ENCODE measurements at regions not wholly inside any gene's neighbourhood (a gene's known extent, or its start where the extent isn't known, plus 50 kb on each side); places are given as distances from the start of the nearest gene placed in this dataset.
"Not testable (repeated sequence)": the region's sequence is repeated elsewhere in the genome, so short reads cannot be mapped to it uniquely, and the experiment has no call there.

DNA sequence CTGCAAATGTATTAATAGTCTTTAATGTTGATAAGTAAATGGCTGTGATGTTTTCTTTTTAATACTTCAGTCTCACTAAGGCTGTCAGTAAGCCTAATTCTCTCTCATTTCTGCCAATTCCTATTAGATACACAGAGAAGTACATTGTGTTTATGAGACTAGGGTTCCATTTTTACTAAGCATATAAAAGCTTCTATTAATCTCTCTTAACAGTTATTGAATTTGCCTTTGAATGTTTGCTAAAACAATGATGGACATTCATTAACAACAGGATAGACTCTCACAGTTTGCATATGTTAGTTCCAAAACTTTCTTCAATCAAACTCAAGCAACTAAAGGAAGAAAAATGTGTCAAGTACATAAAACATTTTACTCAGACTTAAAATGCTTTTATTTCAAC is 659.3 kb downstream of the TLE1 start:
- TF ChIP-seq, protein P1, sequence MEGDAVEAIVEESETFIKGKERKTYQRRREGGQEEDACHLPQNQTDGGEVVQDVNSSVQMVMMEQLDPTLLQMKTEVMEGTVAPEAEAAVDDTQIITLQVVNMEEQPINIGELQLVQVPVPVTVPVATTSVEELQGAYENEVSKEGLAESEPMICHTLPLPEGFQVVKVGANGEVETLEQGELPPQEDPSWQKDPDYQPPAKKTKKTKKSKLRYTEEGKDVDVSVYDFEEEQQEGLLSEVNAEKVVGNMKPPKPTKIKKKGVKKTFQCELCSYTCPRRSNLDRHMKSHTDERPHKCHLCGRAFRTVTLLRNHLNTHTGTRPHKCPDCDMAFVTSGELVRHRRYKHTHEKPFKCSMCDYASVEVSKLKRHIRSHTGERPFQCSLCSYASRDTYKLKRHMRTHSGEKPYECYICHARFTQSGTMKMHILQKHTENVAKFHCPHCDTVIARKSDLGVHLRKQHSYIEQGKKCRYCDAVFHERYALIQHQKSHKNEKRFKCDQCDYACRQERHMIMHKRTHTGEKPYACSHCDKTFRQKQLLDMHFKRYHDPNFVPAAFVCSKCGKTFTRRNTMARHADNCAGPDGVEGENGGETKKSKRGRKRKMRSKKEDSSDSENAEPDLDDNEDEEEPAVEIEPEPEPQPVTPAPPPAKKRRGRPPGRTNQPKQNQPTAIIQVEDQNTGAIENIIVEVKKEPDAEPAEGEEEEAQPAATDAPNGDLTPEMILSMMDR (IDR thresholded peaks at IDR 0.05; ENCODE audit: low read depth, low read length, missing control alignments), result no peak
- no peak overlapping the region for H3K4me3 ChIP-seq (ENCODE audit: low read depth, low read length)
- DNase-seq (ENCODE audit: low read depth), result no peak

DNA sequence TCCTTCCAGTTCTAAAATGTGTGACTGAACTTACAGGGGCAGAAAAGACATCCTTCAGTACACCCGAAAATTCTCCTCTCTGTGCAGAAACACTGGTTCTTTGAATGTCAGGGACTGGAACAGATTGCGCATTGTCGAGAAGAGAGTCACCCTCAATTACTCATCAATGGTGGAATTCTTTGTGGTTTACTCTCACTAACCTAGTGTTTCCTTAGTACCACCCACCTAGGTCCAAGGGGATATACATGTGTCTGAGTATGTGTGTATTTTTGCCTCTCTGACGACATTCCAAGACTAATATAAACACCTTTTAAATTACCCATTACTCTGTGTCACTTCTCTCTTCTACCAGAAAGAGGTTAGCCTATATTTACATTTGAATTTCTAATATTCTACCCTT is 660.8 kb downstream of the TLE1 start:
- DNase-seq (ENCODE audit: low read depth), result no peak
- H3K4me3 ChIP-seq (ENCODE audit: low read depth, low read length), result no peak overlapping the region
- TF ChIP-seq, protein P1 (IDR thresholded peaks at IDR 0.05; ENCODE audit: low read depth, low read length, missing control alignments), result no peak

DNA sequence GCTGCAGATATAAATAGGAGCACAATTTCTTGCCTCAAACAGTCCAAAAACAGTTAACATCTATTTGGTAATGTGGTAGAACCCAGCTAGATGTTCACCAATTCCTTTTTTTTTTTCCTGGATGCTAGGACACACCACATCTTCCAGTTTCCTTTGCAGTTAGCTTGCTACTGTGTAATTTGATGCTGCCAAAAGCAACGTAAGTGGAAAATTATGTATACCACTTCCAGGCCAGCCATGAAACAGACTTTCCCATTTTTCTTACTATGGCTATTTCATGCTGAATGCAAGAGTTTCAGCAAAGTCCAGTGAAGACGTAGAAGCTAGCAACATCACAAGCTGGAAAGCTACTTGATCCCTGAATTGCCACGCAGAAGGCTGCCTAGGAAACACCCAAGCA is 667.2 kb downstream of the TLE1 start:
- no peak for DNase-seq (ENCODE audit: low read depth)
- no peak overlapping the region for H3K4me3 ChIP-seq (ENCODE audit: low read depth, low read length)
- TF ChIP-seq, protein P1 (IDR thresholded peaks at IDR 0.05; ENCODE audit: low read depth, low read length, missing control alignments), result no peak

DNA sequence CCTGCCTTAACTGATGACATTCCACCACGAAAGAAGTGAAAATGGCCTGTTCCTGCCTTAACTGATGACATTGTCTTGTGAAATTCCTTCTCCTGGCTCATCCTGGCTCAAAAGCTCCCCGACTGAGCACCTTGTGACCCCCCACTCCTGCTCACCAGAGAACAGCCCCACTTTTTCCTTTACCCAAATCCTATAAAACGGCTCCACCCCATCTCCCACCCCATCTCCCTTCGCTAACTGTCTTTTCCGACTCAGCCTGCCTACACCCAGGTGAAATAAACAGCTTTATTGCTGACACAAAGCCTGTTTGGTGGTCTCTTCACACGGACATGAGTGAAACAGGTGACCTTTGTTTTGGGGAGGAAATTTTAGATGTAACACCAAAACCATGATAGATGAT is 674.4 kb downstream of the TLE1 start:
- H3K4me3 ChIP-seq (ENCODE audit: low read depth, low read length); DNase-seq (ENCODE audit: low read depth): not testable (repeated sequence)

DNA sequence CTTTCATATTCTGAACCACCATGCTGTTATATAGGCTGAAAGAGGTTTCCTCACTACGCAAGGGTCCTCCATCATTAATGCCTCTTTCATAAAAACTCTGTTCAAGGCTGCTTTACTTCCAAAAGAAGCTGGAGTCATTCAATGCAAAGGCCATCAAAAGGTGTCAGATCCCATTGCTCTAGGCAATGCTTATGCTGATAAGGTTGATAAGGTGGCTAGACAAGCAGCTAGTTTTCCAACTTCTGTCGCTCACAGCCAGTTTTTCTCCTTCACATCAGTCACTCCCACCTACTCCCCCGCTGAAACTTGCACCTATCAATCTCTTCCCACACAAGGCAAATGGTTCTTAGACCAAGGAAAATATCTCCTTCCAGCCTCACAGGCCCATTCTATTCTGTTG is 676.2 kb downstream of the TLE1 start:
- not testable (repeated sequence) for DNase-seq (ENCODE audit: low read depth); H3K4me3 ChIP-seq (ENCODE audit: low read depth, low read length)

DNA sequence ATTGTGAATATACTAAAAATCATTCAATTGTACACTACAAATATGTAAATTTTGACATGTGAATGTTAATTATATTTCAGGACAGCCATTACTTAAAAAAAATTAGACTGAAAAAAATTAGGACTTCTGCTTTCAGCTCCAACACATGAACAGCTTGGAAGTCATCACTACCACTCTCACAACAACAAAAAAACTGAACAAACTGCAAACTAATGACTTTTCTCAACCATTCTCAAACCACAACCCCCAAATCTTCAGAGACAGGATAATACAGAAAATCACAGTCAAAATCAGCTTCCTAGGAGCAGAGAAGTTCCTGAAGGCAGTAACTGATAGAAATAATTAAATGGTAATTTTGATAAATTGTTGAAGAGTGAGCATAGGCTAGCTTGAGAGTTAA is 686.4 kb downstream of the TLE1 start:
- DNase-seq (ENCODE audit: low read depth), result no peak
- TF ChIP-seq, protein P1 (IDR thresholded peaks at IDR 0.05; ENCODE audit: low read depth, low read length, missing control alignments), result no peak
- no peak overlapping the region for H3K4me3 ChIP-seq (ENCODE audit: low read depth, low read length)

DNA sequence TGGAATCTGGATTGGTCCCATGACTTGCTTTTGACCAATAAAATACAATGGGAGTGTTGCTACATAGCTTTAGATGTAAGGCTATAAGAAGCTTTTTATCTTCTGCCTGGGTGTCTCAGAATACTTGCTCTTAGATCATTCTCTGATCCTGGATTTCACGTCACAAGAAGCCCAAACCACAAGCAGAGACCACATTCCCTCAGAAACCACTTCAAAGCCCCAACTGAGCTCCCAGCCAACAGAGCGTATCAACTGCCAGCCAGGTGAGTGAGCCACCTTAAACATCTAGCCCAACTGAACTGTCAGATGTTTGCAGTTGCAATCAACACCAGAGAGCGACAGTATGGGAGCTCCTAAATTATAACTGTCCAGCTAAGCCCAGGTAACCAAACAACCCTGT is 687.1 kb downstream of the TLE1 start:
- TF ChIP-seq, protein P1 (IDR thresholded peaks at IDR 0.05; ENCODE audit: low read depth, low read length, missing control alignments), result no peak
- DNase-seq (ENCODE audit: low read depth), result no peak
- H3K4me3 ChIP-seq (ENCODE audit: low read depth, low read length), result no peak overlapping the region

DNA sequence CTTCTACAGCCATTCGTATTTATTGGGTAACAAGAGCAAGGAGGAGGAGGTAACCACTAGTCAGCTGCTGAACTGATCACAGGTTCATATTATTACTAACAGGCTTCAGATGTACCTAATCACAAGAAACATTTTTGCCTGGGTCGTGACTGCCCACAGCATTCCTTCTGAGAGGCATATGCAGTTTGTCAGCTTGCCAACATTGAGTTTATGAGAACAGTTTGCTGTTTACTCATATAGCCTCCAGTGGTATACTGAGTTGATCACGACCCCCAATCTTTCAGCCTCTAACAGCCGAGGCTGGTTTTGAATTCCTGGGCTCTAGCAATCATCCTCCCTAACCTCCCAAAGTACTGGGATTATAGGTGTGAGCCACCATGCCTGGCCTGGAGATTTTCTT is 693.6 kb downstream of the TLE1 start:
- no peak for DNase-seq (ENCODE audit: low read depth)
- no peak overlapping the region for H3K4me3 ChIP-seq (ENCODE audit: low read depth, low read length)
- TF ChIP-seq, protein P1 (IDR thresholded peaks at IDR 0.05; ENCODE audit: low read depth, low read length, missing control alignments), result no peak
